Urothelium cell line (cell line): ENCODE measurements at regions not wholly inside any gene's neighbourhood (a gene's known extent, or its start where the extent isn't known, plus 50 kb on each side); places are given as distances from the start of the nearest gene placed in this dataset.
"Not testable (repeated sequence)": the region's sequence is repeated elsewhere in the genome, so short reads cannot be mapped to it uniquely, and the experiment has no call there.

Experiments
- DNase-seq: peaks from one replicate; pipeline ENCODE4 v3.0.0; 2011; ENCODE audit warnings: low spot score, mixed read lengths
- FAIRE-seq: peaks from 2 replicates; lab custom pipeline; 2011; peaks lifted over from hg19 to GRCh38; lab: Jason Lieb, UNC

DNA sequence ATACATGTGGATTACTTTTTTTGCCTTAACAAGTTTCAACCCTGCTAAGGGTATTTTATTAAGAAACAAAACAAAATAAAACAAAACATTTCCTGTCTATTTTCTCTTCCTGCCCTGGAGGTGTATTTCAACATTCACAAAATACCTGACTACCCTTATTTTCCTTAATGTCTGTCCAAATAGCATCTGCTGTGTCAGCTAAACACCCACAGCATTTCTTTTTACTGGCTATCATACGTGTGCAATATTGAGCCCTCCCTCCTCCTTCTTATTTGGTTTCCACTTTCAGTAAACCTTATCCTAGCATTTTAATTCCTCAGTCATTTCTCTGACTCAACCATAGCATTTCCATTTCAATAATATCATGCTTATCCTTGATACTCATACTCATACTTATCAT is 1420.0 kb upstream of the ZEB2 start:
- no peak for DNase-seq
- FAIRE-seq: no peak

DNA sequence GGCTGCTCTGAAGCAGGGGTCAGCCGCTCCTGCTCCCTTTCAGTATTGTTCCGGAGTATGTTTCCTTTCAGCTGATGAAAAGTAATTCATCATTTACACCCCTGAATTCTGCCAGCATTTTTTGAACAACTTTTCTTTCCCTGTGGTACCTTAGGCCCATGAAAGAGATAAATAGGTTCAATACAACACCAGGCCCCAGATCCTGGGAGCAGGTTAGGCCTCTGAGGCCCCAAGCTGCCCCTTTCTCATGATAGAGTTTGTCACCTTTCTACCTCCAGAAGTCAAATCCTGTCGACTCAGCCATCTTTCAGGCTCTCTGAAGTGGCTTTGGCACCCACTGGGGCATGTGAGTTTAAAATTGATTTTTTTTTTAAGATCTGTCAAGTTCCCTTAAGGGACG is 1415.1 kb upstream of the ZEB2 start:
- FAIRE-seq (no peak), DNase-seq (no peak)

DNA sequence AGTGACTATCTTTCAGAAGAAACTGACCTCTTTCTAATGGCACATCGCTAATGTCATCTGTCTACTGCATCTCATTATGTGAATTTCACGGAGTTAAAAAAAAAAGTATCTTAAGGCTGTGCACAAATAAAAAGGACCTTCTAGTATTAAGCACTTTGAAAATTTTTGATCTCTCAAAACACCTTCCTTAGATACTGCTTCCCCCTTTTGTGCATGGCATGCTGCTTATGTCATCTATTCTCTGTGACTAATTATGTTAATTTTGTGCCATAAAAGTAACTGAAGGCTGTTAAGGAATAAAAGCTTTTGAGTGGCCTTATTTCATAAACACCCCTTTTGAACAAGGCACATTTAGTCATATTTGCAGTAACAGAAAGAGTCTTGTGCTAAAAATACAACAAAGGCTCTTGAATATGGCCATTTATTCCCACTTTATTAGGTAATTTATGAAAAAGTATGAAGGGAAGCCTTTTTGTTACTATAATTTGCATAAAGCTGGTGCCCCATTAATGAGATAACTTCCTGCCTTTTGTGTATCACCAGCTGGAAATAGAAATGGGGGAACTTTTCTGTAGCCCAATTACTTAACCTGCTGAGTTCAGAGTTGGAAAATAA is 1412.0 kb upstream of the ZEB2 start:
- FAIRE-seq: no peak
- no peak for DNase-seq

DNA sequence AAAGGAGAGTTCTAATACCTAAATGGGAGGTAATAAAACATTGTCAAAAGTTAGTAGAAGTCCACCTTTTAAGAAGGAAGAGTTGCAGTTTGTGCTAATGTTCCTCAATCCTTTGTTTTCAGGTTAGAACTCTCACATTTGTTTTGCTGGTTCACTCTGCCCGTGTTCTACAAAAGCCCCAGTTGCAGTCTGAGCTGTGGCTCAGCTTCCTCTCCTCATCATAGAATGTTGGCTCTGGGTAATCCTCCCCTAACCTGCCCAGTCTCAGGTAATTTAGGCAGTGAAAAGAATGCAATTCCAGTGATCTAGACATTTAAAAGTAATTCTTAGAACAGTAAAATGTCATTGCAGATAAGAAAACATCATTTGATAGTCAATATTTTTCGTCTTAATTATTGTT is 1410.4 kb upstream of the ZEB2 start:
- FAIRE-seq (no peak), DNase-seq (no peak)

DNA sequence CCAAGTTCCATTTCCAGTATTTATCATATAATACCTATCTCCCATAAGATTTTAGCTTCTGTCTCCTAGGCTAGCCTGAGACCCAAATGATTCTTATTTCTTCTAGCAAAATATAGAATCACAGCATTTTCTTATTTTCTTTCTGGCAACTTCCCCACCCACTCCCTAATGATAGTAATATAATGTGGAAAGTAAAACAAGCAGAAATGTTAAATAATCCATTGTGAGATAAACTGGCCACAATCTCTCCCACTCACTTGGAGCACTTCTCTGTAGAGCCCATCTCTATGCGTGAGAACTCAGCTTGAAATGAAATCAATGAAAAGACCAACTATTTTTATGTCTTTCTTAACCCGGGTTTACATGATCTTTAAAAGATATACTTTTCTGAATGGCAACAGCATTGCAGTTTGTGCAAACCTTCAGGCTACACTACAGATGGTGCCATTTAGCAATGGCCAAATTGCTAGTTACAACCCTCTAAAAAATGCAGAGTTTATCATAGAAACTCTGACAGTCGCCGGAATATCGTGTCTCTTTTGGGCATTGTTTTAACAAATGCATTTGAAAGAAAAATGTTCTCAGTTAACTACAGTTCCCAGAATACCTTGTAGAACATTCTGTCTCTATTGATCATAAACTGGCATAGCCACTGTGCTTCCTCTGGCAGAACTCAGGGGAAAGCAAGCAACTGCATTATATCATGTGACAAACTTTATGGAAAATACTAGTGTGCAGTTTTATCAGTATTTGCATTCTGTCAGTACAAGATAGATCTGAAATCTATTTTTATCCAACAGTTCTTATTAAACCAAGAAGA is 1407.4 kb upstream of the ZEB2 start:
- DNase-seq (no peak), FAIRE-seq (no peak)

DNA sequence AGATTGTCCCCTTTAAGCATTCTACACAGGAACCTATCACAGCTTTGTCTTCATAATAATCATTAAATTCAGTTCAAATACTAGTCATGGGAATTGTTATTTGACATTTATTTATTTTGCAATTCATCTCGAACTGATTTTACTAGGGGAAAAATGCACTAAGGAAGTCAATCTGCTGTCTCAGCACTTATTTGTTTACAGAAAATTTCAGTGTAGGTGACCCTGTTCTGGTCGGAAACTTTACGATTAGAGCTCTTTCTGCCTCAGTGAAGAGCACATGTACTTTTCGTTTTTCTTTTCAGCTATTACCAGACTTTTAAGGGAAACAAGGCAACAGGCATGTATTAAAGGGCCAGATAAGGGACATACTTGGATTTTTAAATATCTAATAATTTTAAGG is 1405.7 kb upstream of the ZEB2 start:
- DNase-seq: no peak
- no peak for FAIRE-seq

DNA sequence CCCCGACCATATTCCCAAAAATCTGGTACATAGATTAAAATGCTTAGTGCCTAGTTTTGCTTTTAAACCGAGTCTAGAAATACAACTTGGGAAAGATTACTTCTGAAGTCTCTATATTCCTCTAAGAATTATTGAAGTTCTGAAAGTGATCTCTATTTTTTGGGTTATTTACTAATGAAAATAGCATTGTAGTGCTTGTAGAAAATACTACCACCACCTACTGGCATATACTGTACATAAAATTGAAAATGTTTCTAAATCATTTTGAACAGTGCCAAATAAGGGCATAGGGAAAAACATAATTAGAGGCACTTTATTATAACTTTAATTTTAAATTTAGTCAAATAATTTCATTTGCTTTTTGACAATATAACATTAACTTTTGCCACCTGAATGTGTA is 1399.6 kb upstream of the ZEB2 start:
- FAIRE-seq (no peak), DNase-seq (no peak)

DNA sequence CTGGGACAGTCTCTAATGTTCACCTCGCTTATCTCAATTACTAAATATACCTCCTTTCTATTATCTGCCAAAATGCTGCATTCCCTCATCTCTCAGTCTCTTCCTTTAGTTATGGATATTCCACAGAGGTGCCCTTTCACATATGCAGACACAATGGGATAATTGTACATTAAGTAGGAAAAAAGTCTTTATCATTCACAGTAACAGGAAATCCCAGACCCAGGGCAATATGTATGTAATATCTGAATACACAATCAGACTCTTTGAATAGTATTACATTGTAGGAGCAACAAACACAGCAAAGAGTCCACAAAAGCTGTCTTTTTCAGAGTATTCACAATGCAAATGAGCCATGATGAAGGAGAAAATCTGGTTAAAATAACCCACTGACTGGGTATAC is 1399.0 kb upstream of the ZEB2 start:
- DNase-seq (no peak), FAIRE-seq (no peak)

DNA sequence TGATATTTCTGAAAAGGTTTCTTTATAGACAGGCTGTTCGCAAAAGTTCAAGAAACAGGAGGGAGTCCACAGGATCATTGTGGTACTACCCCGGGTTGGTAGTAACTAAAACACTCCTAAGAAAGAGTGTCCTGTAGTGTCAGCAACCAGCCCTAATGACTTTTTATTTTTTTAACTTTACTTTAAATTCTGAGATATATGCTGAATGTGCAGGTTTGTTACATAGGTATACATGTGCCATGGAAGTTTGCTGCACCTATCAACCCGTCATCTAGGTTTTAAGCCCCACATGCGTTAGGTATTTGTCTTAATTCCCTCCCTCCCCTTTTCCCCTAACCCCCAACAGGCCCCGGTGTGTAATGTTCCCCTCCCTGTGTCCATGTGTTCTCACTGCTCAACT is 1396.9 kb upstream of the ZEB2 start:
- DNase-seq (no peak), FAIRE-seq (no peak)

DNA sequence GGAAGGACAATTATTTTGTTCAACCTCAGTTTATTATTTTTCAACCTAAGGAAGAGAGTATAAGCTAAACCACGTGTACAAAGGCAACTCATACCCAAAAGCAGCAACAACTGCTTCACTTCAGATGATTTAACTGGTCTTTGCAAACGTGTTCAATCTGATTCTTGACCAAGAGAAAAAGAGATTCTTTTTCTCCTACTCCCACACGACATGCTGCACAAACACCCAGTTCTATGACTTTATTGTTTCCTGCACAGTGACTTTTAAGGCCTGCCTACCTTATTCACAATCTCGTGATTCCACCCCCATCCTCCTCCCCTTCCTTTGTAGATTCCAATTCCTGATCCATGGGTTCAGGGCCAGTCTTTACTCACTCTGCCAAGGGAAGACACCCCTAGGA is 1394.8 kb upstream of the ZEB2 start:
- FAIRE-seq (no peak), DNase-seq (no peak)

DNA sequence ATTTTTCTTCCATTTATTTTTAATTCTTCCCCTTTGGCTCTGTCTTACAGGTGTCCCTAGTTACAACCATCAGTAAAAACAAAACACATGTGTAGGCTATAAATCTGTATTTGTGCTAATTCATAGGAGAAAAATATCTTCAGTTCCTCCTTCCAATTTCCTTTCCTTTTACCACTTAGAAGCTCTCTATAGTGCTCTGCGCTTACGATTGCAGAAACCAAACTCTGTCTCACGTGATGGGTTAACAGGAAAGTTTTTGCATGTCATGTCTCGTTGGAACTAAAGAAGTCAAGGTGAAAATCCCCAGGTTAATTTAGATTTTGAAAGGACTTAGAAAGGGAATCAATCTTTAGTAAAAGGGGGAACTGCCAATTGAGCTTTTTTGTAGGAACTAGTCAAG is 1390.5 kb upstream of the ZEB2 start:
- FAIRE-seq: no peak
- DNase-seq: no peak

DNA sequence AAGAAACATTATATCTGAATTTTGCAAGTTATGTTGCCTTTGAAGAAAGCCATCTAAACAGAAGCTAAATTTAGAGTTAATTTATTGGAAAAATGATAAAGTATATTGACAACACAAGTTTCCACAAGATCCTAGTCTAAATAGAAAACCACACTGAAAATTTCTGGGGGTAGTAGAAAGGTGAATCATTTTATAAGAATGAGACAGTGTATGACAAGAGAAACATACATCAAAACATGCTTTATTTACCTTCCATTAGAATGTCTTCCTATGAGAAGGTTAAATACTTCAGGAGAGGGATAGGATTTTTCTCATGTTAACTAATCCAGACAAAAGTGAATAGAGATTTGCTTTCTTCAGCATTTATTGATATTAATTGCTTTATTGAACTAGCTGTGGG is 1389.8 kb upstream of the ZEB2 start:
- FAIRE-seq (no peak), DNase-seq (no peak)

DNA sequence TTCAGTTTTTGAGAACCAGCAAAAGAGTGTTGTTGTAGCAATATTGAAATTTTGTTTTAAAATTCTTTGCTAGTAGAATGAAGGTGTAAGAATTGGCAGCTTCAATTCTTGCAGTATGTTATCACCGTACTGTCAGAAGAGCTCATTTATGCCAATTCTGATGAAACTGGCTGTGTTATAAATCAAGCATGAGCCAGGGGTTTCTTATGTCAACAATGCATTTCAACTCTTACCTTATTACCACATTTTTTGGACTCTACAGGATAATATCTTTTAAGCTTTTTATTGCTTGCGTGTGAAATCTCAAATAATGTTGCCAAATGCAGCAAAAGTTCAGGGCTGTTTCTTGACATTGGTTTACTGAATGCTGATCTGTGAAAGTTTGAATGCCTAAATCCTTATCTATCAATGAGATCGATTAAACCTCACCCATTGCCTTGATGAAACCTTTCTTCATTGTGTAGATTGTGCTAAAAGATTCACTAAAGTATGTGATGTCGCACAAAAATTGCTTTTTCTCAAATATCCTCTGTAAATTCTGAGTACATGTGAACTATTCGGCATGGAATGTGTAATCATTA is 1389.3 kb upstream of the ZEB2 start:
- FAIRE-seq (no peak), DNase-seq (no peak)

DNA sequence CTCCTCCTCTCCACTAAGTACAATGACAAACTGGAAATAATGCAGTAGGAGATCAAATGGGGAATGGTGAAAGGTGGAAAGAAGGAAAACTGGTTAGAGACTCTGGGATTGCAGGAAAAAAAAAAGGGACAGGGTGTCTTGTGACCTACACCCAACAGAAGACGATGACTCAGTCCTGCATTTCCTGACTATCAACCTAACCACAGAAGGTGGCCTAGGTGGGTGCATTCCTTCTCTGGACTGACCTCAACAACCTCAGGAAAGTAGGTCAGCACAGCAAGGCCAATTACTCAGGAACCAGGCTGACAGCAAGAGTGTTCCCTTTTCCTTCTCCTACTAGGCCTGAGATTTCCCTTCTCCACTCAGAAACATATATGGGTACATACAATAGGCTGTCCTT is 1386.4 kb upstream of the ZEB2 start:
- DNase-seq: peak; percentile 72
- no peak for FAIRE-seq

DNA sequence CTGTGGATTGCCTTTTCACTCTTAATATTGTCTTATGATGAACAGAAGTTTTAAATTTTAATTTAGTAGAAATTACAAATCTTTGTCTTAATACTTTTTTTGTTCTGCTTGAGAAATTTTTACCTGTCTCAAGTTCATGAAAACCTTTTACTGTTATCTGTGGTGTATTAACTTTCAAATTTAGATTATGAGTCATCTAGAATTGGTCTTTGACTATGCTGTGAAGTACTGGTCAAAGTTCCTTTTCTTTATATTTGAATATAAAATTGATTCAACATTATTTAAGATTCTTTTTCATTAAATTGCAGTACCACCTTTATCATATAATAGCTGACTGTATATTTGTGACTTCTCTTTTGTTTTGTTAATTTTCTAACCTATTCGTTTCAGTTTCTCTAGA is 1385.5 kb upstream of the ZEB2 start:
- no peak for DNase-seq
- no peak for FAIRE-seq

DNA sequence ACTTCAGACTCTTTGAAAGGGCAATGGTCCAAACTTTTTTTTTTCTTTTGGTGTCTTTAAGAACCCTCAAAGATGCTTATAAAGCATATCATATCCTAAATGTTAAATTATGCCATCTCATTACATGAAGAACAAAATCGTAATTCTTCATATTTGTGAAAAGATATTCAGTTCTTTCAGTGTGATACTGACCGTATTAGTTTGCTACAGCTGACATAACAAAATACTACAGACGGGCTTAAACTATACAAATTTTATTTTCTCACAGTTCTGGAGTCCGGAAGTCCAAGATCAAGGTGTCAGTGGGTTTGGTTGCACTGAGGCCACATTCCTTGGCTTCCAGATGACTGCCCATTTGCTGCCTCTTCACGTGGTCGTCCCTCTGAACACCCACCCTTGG is 1377.2 kb upstream of the ZEB2 start:
- no peak for FAIRE-seq
- DNase-seq: no peak

DNA sequence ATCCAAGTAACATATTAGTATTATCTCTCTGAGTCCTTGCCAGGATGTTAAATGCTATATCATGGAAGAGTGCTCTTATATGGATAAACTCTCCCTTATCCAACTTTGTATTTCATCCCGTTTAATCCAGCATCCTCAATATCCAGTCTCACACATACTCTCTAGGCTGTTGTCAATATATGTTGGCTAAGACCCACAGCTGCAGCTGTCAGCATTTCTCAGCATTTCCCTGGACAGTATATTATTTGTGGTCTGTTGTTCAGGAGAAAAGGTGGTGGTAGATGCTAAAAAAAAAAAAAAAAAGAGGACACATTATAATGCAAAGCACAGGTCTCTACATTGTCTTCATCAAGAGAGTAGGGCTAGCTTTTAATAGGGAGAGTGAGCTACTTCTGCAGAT is 1368.0 kb upstream of the ZEB2 start:
- FAIRE-seq: no peak

DNA sequence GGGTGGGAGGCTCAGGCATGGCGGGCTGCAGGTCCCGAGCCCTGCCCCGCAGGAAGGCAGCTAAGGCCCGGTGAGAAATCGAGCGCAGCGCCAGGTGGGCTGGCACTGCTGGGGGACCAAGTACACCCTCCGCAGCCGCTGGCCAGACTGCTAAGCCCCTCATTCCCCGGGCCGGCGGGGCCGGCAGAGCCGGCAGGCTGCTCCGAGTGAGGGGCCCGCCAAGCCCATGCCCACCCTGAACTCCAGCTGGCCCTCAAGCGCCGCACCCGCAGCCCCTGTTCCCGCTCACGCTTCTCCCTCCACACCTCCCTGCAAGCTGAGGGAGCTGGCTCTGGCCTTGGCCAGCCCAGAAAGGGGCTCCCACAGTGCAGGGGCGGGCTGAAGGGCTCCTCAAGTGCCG is 1361.1 kb upstream of the ZEB2 start:
- not testable (repeated sequence) for FAIRE-seq

More for the DNA sequence above, 1368.0 kb upstream of the ZEB2 start:
- DNase-seq: no peak

DNA sequence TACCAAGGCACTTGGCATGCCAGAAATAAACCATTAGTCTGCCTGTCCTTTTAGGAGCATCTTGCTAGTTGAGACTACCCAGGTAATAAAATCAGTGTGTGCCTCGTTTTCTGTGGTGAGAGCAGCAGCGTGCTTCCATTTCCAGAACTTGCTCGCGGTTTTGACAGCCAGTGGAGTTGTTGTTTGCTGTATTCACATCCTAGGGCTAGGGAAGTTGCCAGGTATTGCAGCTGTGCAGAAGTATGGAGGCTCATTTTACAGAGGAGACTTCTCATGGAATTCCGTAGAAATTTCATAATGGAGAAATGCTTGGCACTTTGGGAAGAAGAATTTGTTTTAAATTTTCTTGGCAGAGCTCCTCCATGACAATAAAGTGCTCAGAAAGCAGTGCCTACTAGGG is 1355.1 kb upstream of the ZEB2 start:
- DNase-seq (no peak), FAIRE-seq (no peak)

More for the DNA sequence above, 1361.1 kb upstream of the ZEB2 start:
- DNase-seq: not testable (repeated sequence)

DNA sequence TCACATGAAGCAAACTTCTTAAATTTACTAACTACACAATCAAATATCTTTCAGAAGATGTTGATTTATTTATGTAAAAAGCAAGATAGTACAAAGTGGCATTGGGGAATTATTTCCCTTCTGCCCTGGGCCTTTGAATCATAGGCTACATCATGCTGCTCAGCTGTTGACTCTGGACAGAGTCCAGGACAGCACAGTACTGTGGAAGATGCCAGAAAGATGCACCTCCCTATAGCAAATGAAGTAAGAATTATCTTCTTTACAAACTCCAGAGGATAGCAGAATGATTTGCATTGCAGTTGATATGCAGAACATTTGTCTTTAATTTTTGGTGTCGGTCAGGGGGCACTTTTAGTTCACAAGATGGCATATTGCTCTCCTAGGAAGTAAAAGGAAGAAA is 1354.5 kb upstream of the ZEB2 start:
- peak; percentile 10 for DNase-seq

DNA sequence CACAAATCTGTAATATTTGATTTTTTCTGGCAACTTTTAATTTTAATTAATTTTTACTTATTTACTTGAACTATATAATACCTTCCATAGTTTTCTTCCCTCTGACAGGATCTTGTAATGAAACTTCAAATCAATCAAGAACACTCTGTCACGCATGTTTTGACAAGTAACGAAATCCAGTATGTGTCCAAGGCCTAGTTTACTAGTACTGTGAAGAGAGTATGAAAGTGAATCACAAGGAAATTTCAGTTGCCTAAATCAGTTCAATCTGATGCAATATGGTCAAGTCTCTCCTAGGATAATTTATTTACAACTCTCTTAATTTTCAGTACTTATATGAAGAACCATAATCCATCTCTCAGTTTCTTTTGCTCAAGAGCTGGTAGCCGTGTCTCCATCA is 1344.6 kb upstream of the ZEB2 start:
- no peak for FAIRE-seq
- DNase-seq: no peak

More for the DNA sequence above, 1354.5 kb upstream of the ZEB2 start:
- no peak for FAIRE-seq

DNA sequence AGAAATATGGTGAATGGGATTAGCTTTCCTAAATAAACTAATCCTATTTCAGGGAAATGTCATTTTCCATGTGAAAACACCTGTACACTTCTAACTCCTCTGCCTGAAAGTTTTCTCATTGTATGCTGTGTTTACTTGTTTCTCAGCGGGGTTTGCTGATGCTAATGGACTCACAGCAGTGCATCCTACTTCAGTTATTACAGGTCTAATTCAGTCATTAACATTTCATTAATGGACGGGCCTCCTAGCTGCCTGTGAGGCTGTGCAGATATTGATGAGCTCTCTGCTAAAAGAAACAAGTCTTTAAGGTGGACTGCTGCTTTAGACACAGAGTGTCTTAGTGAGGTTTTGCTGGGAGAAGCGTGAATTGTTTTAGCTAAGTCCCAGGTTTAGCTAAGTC is 1342.0 kb upstream of the ZEB2 start:
- FAIRE-seq (no peak), DNase-seq (no peak)
